OCI-LY7 (cell line): ENCODE measurements at regions not wholly inside any gene's neighbourhood (a gene's known extent, or its start where the extent isn't known, plus 50 kb on each side); places are given as distances from the start of the nearest gene placed in this dataset.
"Not testable (repeated sequence)": the region's sequence is repeated elsewhere in the genome, so short reads cannot be mapped to it uniquely, and the experiment has no call there.

ENCODE experiments used
- BruUV-seq: library from RNA; stranded (reverse); fragments of 400-500 nt; replicated peaks from 2 replicates; lab custom pipeline; 2021; lab: Mats Ljungman, UMichigan
- CTCF ChIA-PET: fragments of 300-600 bp; sonication (Branson Sonifier 250); formaldehyde crosslinking; loops from one replicate; lab custom pipeline; 2022; ENCODE audit warnings: antibody characterized with exemption; ENCODE audit not compliant: unreplicated experiment; lab: Charles Lee
- POLR2A ChIA-PET: fragments of 300-600 bp; sonication (Branson Sonifier 250); formaldehyde crosslinking; loops from one replicate; lab custom pipeline; 2022; ENCODE audit warnings: antibody characterized with exemption; lab: Charles Lee
- DNase-seq: peaks from one replicate; pipeline ENCODE4 v3.0.0-alpha.2; 2015; ENCODE audit warnings: low spot score
- H2AFZ ChIP-seq: fragments of 200-600 bp; sonication (generic), shearing (Covaris generic); 2 replicates; pipeline ENCODE4 v1.6.1; 2014; ENCODE audit warnings: mild to moderate bottlenecking, antibody characterized with exemption, low read length, moderate library complexity
- H3K27ac ChIP-seq: fragments of 200-600 bp; sonication (generic); 2 replicates; pipeline ENCODE4 v1.5.1; 2014; ENCODE audit warnings: mixed run types, low read depth, mild to moderate bottlenecking, moderate library complexity, low read length, inconsistent platforms; ENCODE audit not compliant: poor library complexity, severe bottlenecking
- H3K36me3 ChIP-seq: fragments of 200-600 bp; sonication (generic); 2 replicates; pipeline ENCODE4 v1.6.1; 2014; ENCODE audit warnings: mild to moderate bottlenecking, antibody characterized with exemption, low read length, moderate library complexity, mixed read lengths; ENCODE audit not compliant: insufficient read depth
- H3K4me1 ChIP-seq: fragments of 200-600 bp; sonication (generic); 2 replicates; pipeline ENCODE4 v1.5.1; 2014; ENCODE audit warnings: mild to moderate bottlenecking, low read length; ENCODE audit not compliant: insufficient read depth, poor library complexity, severe bottlenecking
- H3K4me2 ChIP-seq: fragments of 200-600 bp; sonication (generic); 2 replicates; pipeline ENCODE4 v1.6.1; 2014; ENCODE audit warnings: mild to moderate bottlenecking, low read length
- H3K4me3 ChIP-seq: fragments of 200-600 bp; sonication (generic); 2 replicates; pipeline ENCODE4 v1.5.1; 2014; ENCODE audit warnings: mild to moderate bottlenecking, low read depth, low read length; ENCODE audit not compliant: poor library complexity, severe bottlenecking
- H3K79me2 ChIP-seq: fragments of 200-600 bp; sonication (generic); 2 replicates; pipeline ENCODE4 v1.6.1; 2016; ENCODE audit warnings: low read depth, mild to moderate bottlenecking, low read length, moderate library complexity, mixed read lengths; ENCODE audit not compliant: insufficient read depth
- H3K9me2 ChIP-seq: fragments of 200-600 bp; sonication (generic); 2 replicates; pipeline ENCODE4 v1.6.1; 2016; ENCODE audit warnings: mild to moderate bottlenecking, low read length, mixed read lengths; ENCODE audit not compliant: insufficient read depth
- H3K9me3 ChIP-seq: fragments of 200-600 bp; sonication (generic); 2 replicates; pipeline ENCODE4 v1.6.1; 2014; ENCODE audit warnings: mild to moderate bottlenecking, mixed run types, low read length, mixed read lengths
- H4K20me1 ChIP-seq: fragments of 200-600 bp; sonication (generic); 2 replicates; pipeline ENCODE4 v1.6.1; 2014; ENCODE audit warnings: mild to moderate bottlenecking, antibody characterized with exemption, low read length, moderate library complexity, mixed read lengths; ENCODE audit not compliant: insufficient read depth
- EZH2phosphoT487 ChIP-seq: fragments of 200-600 bp; sonication (generic); IDR thresholded peaks from 2 replicates; pipeline ENCODE4 v1.6.1; 2018; ENCODE audit warnings: low read depth, borderline replicate concordance, mild to moderate bottlenecking, mixed run types, antibody characterized with exemption, low read length, moderate library complexity, mixed read lengths
- intact Hi-C: fragments of 100-400 bp; cut with micrococcal nuclease; formaldehyde crosslinking; loops from one replicate; pipeline ENCODE4 v1.10.0; 2022; ENCODE audit not compliant: unreplicated experiment
- TF ChIP-seq, protein P1 (sequence below): fragments of 200-600 bp; sonication (generic); conservative IDR thresholded peaks from 2 replicates; pipeline ENCODE4 v1.5.1; 2014; ENCODE audit warnings: mild to moderate bottlenecking, antibody characterized with exemption, low read length, moderate library complexity, mixed read lengths

DNA sequence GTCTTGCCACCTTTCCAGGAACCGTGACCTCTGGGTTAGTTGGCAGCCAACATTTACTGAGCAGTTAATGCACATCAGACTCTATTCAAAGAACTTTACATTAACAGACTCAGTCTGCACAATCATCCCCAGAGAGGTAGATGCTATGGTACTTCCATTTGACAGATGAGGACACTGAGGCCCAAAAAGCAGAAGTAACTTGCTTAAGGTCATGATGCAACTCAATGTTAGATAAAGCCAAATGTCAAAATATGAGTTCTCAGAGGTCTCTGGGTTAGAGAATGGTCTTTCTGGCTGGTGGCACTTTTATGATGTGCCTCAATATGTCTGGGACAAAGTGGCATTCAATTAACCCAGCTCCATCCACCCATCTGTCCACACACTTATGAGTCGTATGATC is 450.0 kb downstream of the MIAT start:
- intact Hi-C loops, result no loop called here
- H3K4me2 ChIP-seq, result no peak overlapping the region
- no peaks in the 10 kb centered on the region for H3K9me3 ChIP-seq
- POLR2A ChIA-PET, result no interaction called here
- H3K79me2 ChIP-seq, result no peaks in the 10 kb centered on the region
- no peak overlapping the region for H3K27ac ChIP-seq
- TF ChIP-seq EZH2phosphoT487, result no peak
- TF ChIP-seq, protein P1, sequence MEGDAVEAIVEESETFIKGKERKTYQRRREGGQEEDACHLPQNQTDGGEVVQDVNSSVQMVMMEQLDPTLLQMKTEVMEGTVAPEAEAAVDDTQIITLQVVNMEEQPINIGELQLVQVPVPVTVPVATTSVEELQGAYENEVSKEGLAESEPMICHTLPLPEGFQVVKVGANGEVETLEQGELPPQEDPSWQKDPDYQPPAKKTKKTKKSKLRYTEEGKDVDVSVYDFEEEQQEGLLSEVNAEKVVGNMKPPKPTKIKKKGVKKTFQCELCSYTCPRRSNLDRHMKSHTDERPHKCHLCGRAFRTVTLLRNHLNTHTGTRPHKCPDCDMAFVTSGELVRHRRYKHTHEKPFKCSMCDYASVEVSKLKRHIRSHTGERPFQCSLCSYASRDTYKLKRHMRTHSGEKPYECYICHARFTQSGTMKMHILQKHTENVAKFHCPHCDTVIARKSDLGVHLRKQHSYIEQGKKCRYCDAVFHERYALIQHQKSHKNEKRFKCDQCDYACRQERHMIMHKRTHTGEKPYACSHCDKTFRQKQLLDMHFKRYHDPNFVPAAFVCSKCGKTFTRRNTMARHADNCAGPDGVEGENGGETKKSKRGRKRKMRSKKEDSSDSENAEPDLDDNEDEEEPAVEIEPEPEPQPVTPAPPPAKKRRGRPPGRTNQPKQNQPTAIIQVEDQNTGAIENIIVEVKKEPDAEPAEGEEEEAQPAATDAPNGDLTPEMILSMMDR, result no peak
- no TSS peak for BruUV-seq
- no peaks in the 10 kb centered on the region for H4K20me1 ChIP-seq
- no peaks in the 10 kb centered on the region for H3K9me2 ChIP-seq
- no peak overlapping the region for H2AFZ ChIP-seq
- CTCF ChIA-PET, result no interaction called here
- DNase-seq, result no peak
- H3K4me1 ChIP-seq, result no peaks in the 10 kb centered on the region
- no peaks in the 10 kb centered on the region for H3K36me3 ChIP-seq
- no peak overlapping the region for H3K4me3 ChIP-seq

DNA sequence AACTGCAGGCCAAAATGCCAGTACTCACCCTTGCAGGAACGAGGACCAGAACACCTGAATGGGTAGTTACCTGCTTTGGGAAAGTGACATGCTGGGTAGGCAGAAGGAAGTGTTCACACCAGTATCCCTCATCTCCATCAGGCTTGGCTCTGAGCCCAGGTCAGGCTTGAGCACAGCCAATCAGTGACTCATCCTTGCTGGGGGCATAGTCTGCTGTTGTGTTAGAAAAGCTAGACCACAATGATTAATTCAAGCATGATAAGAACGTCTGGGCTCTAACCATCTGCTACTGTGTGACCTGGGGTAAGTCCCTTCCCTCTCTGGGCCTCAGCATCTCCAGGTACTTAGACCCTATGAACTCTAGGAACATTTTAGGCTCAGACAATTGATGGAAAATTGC is 450.4 kb downstream of the MIAT start:
- ChIA-PET CTCF (no interaction called here), POLR2A (no interaction called here)
- Histone ChIP-seq H4K20me1 (no peaks in the 10 kb centered on the region), H3K36me3 (no peaks in the 10 kb centered on the region), H3K79me2 (no peaks in the 10 kb centered on the region), H3K9me3 (no peaks in the 10 kb centered on the region), H3K27ac (no peak overlapping the region), H3K4me1 (no peaks in the 10 kb centered on the region), H3K4me3 (no peak overlapping the region), H3K4me2 (no peak overlapping the region), H2AFZ (no peak overlapping the region), H3K9me2 (no peaks in the 10 kb centered on the region)
- intact Hi-C loops, result no loop called here
- no peak for DNase-seq
- no TSS peak for BruUV-seq
- TF ChIP-seq, protein P1, result no peak

DNA sequence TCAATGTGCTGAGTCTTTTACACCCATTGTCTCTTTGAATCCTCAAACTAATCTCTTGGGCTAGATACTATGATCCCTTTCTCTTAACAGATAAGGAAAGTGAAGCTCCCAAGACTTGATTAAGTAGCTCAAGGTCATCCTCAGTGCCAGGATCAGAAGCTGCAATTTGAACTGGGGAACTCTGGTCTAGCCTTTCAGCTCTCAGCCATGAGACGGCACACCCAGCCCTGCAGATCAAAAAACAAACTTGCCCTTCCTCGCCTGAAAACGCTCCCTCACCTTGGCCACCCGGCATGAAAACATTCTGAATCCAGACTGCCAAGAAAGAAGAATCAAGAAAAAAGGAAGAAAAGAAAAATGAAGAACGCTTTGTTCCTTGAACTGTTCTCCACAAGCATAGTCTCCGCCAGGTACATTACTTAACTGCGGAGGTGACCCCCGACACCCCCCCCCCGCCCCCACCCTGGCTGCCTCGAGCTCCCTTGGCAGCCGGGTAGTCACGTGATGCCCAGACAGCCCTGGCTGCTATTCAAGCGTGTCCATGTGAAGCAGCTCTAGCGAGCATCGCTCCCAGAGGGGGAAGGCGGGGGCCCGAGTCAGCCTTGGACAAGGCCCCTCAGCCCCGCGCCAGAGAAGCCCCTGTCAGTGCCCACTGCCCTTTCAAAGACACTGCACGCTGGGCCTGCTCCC is 451.2 kb downstream of the MIAT start:
- Histone ChIP-seq H4K20me1 (no peaks in the 10 kb centered on the region), H3K4me3 (no peak overlapping the region), H3K4me1 (no peaks in the 10 kb centered on the region), H3K79me2 (no peaks in the 10 kb centered on the region), H3K9me2 (no peaks in the 10 kb centered on the region), H3K27ac (no peak overlapping the region), H3K36me3 (no peaks in the 10 kb centered on the region), H3K9me3 (no peaks in the 10 kb centered on the region), H2AFZ (no peak overlapping the region), H3K4me2 (no peak overlapping the region)
- POLR2A ChIA-PET, result no interaction called here
- no TSS peak for BruUV-seq
- intact Hi-C loops, result no loop called here
- CTCF ChIA-PET, result no interaction called here
- TF ChIP-seq, protein P1, result no peak
- TF ChIP-seq EZH2phosphoT487, result no peak
- DNase-seq, result no peak

DNA sequence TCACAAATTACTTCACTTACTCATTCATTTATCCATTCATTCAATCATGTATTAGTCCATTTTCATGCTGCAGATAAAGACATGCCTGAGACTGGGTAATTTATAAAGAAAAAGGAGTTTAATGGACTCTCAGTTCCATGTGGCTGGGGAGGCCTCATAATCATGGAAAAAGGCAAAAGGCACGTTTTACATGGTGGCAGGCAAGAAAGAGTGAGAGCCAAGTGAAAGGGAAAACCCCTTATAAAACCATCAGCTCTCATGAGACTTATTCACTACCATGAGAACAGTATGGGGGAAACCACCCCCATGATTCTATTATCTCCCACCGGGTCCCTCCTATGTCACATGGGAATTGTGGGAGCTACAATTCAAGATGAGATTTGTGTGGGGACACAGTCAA is 452.0 kb downstream of the MIAT start:
- DNase-seq, H3K9me2 ChIP-seq, H4K20me1 ChIP-seq, H3K4me2 ChIP-seq, H3K9me3 ChIP-seq, H3K79me2 ChIP-seq, CTCF ChIA-PET, H3K4me3 ChIP-seq, H3K27ac ChIP-seq, H3K4me1 ChIP-seq, intact Hi-C loops, POLR2A ChIA-PET, H3K36me3 ChIP-seq, BruUV-seq, H2AFZ ChIP-seq: not testable (repeated sequence)
